ENCODE measurements at regions not wholly inside any gene's neighbourhood (a gene's known extent, or its start where the extent isn't known, plus 50 kb on each side); places are given as distances from the start of the nearest gene placed in this dataset.

- H3K27me3 ChIP-seq, result no peaks in the 10 kb centered on the region
- TF ChIP-seq CTCF (IDR thresholded peaks at IDR 0.05), result no peak
- intact Hi-C loops (cut with DNase I), result no loop called here
These were observed 136.3 kb upstream of the ANKRD55 start for GRCh38 chr5:56369361-56369811.

GRCh38 chr5:56367748-56368147 is 134.6 kb upstream of the ANKRD55 start:
- no peak for TF ChIP-seq CTCF (IDR thresholded peaks at IDR 0.05)
- H3K27ac ChIP-seq, result no peak overlapping the region
- ATAC-seq (no peak), DNase-seq (no peak)
- no peak overlapping the region for H3K4me3 ChIP-seq
- no peaks in the 10 kb centered on the region for H3K27me3 ChIP-seq
- no peaks in the 10 kb centered on the region for H3K4me1 ChIP-seq
- intact Hi-C loops (cut with DNase I), result no loop called here
- H3K36me3 ChIP-seq, result no peaks in the 10 kb centered on the region
- H3K9me3 ChIP-seq, result no peaks in the 10 kb centered on the region

More at GRCh38 chr5:56369361-56369811, 136.3 kb upstream of the ANKRD55 start:
- no peaks in the 10 kb centered on the region for H3K9me3 ChIP-seq
- no peaks in the 10 kb centered on the region for H3K4me1 ChIP-seq
- no peak overlapping the region for H3K27ac ChIP-seq
- H3K36me3 ChIP-seq, result no peaks in the 10 kb centered on the region
- no peak overlapping the region for H3K4me3 ChIP-seq
- no peak for ATAC-seq
- DNase-seq, result no peak

GRCh38 chr5:56366986-56367385 is 133.9 kb upstream of the ANKRD55 start:
- Histone ChIP-seq H3K27ac (no peak overlapping the region), H3K36me3 (no peaks in the 10 kb centered on the region), H3K27me3 (no peaks in the 10 kb centered on the region), H3K9me3 (no peaks in the 10 kb centered on the region), H3K4me1 (no peaks in the 10 kb centered on the region), H3K4me3 (no peak overlapping the region)
- ATAC-seq (no peak), DNase-seq (no peak)
- intact Hi-C loops (cut with DNase I), result no loop called here
- no peak for TF ChIP-seq CTCF (IDR thresholded peaks at IDR 0.05)

- DNase-seq (no peak), ATAC-seq (no peak)
- TF ChIP-seq CTCF (IDR thresholded peaks at IDR 0.05), result no peak
- Histone ChIP-seq H3K4me1 (peaks cover 0 to 8% of the 10 kb centered on the region in 2 donors), H3K27me3 (no peaks in the 10 kb centered on the region), H3K36me3 (no peaks in the 10 kb centered on the region), H3K27ac (no peak overlapping the region), H3K9me3 (no peaks in the 10 kb centered on the region), H3K4me3 (no peak overlapping the region)
- intact Hi-C loops (cut with DNase I), result no loop called here
These were observed 128.3 kb upstream of the ANKRD55 start for GRCh38 chr5:56361398-56361797.

GRCh38 chr5:56360816-56361215 is 127.7 kb upstream of the ANKRD55 start:
- DNase-seq, result no peak
- H3K36me3 ChIP-seq, result no peaks in the 10 kb centered on the region
- intact Hi-C loops (cut with DNase I), result no loop called here
- H3K9me3 ChIP-seq, result no peaks in the 10 kb centered on the region
- no peak overlapping the region for H3K27ac ChIP-seq
- H3K4me1 ChIP-seq, result peaks cover 0 to 8% of the 10 kb centered on the region in 2 donors
- H3K4me3 ChIP-seq, result no peak overlapping the region
- H3K27me3 ChIP-seq, result no peaks in the 10 kb centered on the region
- ATAC-seq, result no peak
- no peak for TF ChIP-seq CTCF (IDR thresholded peaks at IDR 0.05)

All from left lung (tissue), 4 donors.